GM12892 (cell line): ENCODE measurements at regions not wholly inside any gene's neighbourhood (a gene's known extent, or its start where the extent isn't known, plus 50 kb on each side); places are given as distances from the start of the nearest gene placed in this dataset.

Source experiments
- DNase-seq: peaks from one replicate; pipeline ENCODE4 v3.0.0; 2011; ENCODE audit not compliant: insufficient read length
- FAIRE-seq: peaks from 2 replicates; lab custom pipeline; 2011; peaks lifted over from hg19 to GRCh38; lab: Jason Lieb, UNC
- POLR2A ChIP-seq: IDR thresholded peaks from 2 replicates; pipeline ENCODE4 v1.6.1; 2011; ENCODE audit warnings: low read depth, low read length, control low read depth
- POLR2AphosphoS5 ChIP-seq: IDR thresholded peaks from 2 replicates; pipeline ENCODE4 v1.6.1; 2011; ENCODE audit warnings: low read depth, low read length, control low read depth
- TAF1 ChIP-seq: IDR thresholded peaks from 2 replicates; pipeline ENCODE4 v1.6.1; 2011; ENCODE audit warnings: low read depth, mild to moderate bottlenecking, control low read depth, low read length, borderline replicate concordance

DNA sequence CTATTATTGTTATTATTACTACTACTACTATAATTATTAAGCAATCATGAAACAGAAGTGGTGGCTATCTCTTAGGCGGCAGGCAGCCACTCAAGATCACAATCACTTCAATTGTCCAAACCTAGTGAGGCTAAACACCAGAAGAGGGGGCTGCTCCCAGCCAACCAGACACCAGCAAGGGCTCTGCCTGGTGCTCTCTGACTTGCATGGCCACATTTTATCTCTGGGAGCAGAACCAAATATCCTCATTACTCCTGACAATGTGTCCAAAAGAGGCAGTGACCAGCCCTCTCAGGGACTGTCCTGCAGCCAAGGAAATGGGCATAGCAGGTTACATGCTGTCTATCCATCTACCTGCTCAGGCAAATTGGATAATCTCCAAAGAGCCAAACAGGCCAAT, 187.4 kb upstream of the PDE1C start:
- no peak for TF ChIP-seq POLR2A
- TF ChIP-seq TAF1 = no peak
- no peak for TF ChIP-seq POLR2AphosphoS5
- DNase-seq = no peak
- FAIRE-seq = no peak

DNA sequence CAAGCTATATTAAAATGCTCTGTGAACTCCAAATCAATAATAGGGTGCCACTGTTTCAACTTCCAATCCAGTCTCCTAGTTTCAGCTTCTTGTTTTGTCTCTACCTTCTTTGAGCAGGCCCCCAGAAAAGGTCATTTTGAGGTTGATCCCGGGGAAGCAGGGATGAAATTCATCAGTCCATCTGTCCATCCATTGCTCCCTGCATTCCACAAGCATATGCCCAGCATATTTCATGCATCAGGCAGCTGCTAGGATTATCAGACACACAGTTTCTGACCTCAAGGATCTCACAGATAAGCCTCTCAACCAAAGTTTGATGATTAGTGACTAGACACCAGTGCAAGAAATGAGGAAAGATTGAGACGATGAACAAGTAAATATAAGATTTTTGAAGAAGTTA, 186.6 kb upstream of the PDE1C start:
- no peak for TF ChIP-seq POLR2AphosphoS5
- TF ChIP-seq POLR2A = no peak
- TF ChIP-seq TAF1 = no peak
- DNase-seq (no peak), FAIRE-seq (no peak)

DNA sequence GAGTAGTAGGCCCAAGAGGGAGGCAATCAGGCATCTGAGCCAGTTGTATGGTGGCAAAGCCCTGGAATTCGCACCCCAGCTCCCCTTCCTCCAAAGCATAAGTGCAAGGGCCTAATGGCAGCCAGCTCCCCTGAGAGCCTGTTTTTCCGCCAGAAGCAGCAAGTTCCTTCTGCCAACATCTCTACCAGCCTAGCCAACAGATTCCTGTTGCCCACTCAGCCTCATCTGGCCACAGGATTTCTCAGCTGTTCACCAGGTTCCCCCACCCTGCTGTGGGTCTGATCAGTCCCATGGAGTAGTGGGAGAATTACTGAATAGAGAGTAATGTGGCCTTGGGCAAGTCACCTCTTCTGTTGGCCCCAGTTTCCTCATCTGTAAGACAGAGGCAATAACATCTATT, 186.2 kb upstream of the PDE1C start:
- FAIRE-seq = no peak
- no peak for TF ChIP-seq POLR2A
- TF ChIP-seq TAF1 = no peak
- TF ChIP-seq POLR2AphosphoS5 = no peak
- no peak for DNase-seq

DNA sequence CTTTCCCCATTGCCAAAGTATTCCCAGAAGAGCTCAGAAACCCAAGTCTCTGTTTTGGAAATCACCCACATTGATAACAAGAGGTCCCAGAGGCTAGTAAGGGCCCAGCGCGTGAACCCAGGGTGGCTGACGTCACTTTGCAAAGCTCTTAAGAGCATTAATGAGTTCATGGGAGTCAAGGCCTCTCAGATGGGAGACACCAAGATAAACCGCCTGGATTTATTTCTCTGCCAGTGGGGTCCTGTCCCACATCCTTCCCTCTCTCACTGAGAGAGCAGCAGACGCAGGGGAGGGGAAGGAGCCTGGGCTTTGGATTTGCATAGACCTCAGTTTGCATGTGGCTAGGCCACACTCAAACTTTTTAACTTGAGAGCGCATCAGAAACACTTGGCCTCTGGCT, 184.8 kb upstream of the PDE1C start:
- TF ChIP-seq TAF1 = no peak
- TF ChIP-seq POLR2AphosphoS5 = no peak
- no peak for TF ChIP-seq POLR2A
- DNase-seq (no peak), FAIRE-seq (no peak)

DNA sequence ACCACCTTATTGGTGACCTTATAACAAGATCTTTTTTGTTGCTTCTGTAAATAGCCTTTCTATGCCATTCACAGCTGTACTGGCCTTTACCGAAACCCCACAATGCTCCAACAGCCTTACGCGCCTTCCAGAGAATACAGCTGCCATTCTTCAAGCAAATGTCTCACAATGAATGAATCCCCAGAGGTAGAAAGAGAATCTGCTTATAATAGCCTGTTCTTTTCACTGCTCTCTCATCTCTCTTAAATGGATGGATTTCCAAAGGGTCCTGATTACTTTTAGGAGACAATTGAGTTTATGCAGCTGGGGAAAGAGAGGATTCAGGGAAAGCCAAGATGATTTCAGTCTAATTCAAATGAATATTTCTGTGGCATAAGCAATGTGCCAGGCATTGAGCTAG, 183.1 kb upstream of the PDE1C start:
- TF ChIP-seq POLR2A (no peak), POLR2AphosphoS5 (no peak), TAF1 (no peak)
- FAIRE-seq = no peak
- no peak for DNase-seq

DNA sequence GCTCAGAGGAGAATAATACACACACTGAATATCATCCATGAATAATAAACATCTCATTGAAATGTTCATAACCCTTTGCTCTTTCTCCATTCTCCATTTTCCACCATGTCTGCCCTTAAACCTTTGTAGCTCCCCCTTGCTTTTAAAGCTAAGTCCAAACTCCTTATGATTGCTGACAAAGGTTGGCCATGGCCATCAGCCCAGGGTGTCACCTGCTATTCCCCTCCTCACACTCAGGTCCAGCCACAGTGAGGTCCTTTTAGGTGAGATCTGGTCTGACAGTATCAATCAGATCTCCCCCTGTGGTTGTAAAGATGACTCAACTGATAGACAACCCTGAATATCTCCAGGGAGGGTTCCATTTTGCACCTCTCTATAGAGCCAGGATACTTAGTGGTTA, 181.5 kb upstream of the PDE1C start:
- DNase-seq (no peak), FAIRE-seq (no peak)
- no peak for TF ChIP-seq POLR2A
- TF ChIP-seq TAF1 = no peak
- TF ChIP-seq POLR2AphosphoS5 = no peak

DNA sequence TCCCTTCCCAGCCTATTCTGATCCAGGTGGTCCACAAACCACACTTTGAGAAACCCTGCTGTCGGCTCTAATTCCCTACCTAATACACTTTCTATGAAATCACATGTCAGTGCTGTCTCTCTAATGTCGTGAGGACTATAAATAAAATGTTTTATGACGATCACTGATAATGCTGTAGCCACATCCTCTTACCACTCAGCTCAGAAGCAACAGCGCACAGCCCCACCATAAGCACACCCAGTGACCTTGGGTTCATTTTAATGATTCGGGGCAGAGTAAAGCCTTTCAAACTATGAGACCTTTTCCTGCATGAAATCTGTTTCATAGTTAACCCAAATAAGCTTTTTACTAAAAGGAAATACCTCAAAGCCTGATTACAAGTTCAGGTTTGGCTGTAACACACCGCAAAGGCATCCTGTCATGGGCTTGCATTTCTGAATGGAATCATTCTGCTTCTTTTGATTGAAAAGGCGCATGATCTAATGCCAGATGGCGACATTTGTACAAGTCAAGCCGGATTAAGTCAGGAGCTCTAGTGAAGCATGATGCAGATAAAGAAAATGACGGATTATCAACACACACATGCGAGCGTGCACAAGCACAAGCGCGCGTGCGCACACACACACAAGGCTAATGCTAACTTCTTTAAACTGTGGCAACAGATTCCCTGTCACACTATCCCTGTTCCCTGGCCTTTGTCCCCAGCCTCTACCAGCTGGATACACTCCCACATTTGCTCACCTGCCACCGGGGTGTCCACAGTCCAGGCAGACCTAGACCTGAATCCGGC, 180.5 kb upstream of the PDE1C start:
- no peak for FAIRE-seq
- DNase-seq = no peak
- TF ChIP-seq POLR2AphosphoS5 (no peak), POLR2A (no peak), TAF1 (no peak)

DNA sequence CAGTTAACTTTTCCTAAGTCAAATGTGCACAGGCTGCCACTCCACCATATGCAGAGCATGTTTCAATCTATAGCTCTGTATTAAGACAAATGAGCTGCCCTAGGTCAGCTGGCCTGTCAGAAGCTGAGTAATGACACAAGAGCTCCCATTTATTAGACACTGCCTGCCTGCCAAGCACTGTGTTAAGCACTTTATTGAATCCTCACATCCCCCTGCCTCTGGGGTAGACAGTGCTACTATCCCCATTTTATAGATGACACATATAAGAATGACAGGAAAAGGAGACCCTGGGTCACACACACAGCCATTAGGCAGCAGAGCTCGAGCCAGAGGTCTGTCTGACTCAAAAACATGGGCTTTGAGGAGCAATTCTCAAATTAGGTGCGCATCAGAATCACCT, 179.8 kb upstream of the PDE1C start:
- DNase-seq = no peak
- FAIRE-seq = no peak
- TF ChIP-seq POLR2A = no peak
- no peak for TF ChIP-seq TAF1
- TF ChIP-seq POLR2AphosphoS5 = no peak

DNA sequence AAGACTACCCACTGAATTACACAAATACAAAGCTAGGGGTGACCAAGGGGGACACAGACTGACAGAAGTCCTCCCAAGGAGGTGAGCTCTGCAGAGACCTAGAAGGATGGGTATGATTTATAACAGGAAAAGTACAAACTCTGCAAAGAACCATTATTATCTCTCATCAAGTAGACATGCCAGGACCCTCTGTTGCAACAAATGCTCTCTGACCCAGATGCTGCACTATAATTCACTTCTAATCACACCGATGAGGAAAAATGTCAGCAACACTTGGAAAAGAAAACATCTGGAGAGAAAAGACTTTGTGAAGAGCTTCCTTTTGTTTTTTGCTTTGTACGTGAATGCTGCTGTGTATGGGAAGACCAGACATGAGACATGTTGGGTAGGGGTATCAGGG, 178.3 kb upstream of the PDE1C start:
- FAIRE-seq = no peak
- DNase-seq = no peak
- TF ChIP-seq POLR2AphosphoS5 = no peak
- TF ChIP-seq TAF1 = no peak
- no peak for TF ChIP-seq POLR2A

DNA sequence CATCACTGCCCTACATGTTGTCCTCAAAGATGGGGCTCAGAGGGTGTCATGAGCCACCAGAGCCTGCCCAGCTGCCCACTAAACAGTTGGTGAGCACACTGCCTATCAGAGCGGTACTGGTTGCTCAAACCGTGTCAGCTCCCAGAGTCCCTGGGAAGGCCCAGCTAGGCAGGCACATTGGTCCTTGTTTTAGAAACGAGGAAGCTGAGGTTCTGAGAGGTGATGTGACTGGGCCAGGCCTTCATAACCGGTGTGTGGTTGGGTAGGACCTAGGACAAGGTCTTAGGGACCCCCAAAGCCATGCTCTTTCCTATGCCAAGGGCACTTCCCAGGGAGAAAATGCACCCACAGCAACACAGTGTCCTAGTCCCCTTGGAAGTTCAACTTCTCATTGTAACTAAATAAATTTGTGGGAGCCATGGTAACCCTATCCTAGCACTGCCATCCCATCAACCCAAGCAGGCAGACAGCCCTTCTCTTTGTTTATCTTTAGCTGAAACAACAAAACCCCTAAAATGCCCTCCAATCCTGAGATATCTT, 174.7 kb upstream of the PDE1C start:
- FAIRE-seq (no peak), DNase-seq (no peak)
- no peak for TF ChIP-seq POLR2A
- no peak for TF ChIP-seq POLR2AphosphoS5
- TF ChIP-seq TAF1 = no peak

DNA sequence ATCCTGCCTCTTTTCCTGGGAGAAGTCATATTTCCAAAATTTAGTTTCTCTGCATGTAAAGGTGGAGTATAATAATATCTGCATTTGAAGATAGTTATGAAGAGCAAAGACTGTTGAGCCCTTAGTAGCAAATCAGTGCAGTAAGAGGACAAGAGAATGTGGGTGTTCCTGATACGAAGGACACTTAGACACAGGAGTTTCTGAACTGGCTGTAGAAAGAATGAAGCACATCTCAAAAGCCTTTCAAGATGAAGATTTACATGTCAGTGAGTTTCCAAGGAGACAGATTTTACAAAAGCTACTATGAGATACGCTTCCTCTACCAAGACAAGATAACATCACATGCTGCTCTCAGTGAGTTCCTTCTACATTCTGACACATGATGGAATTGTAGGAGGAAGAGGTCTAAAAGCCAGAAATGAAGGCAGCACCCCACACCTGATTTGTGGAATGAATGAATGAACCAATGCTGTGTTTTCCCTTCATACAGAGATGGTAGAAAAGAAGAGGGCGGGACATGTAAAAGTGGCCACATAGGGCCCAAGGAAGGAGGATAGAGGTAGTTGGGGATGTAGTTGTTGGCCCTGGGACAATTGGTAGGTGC, 173.6 kb upstream of the PDE1C start:
- TF ChIP-seq TAF1 (no peak), POLR2AphosphoS5 (no peak), POLR2A (no peak)
- FAIRE-seq (no peak), DNase-seq (no peak)

DNA sequence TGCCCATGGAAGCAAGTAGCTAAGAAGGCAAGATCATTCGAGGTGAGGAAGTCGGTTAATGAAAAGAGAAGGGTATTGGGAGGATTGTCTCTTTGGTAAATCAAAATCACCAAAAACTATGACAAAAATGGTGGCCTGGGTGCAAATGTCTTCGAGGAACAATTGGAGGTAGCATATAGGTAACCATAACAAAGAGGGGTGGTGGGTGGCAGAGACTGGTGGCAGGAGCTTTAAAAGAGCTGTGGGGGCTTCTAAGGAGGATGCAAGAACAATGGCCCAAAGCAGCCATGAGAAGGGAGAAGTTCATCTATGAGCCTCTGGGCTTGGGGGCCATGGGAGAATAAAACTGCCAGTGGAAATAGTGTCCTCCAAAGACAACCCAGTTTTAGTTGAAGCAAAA, 172.2 kb upstream of the PDE1C start:
- DNase-seq (no peak), FAIRE-seq (no peak)
- TF ChIP-seq POLR2A (no peak), TAF1 (no peak), POLR2AphosphoS5 (no peak)
